ENCODE measurements at regions not wholly inside any gene's neighbourhood (a gene's known extent, or its start where the extent isn't known, plus 50 kb on each side); places are given as distances from the start of the nearest gene placed in this dataset.

- no peaks in the 10 kb centered on the region for H3K36me3 ChIP-seq
- H3K4me1 ChIP-seq: no peaks in the 10 kb centered on the region
- peaks cover 0 to 7% (median 0%) of the 10 kb centered on the region in 3 donors for H3K9me3 ChIP-seq
- no peak overlapping the region for H3K4me3 ChIP-seq
- no peaks in the 10 kb centered on the region for H3K27me3 ChIP-seq
- no peak for DNase-seq
- no peak overlapping the region for H3K27ac ChIP-seq
- TF ChIP-seq CTCF (IDR thresholded peaks at IDR 0.05): no peak
- no peak for TF ChIP-seq POLR2A (IDR thresholded peaks at IDR 0.05)
- intact Hi-C loops (cut with DNase I): no loop called here
- 86 to 96% methylated on average over 1 of the region's 1 CpG for WGBS, 2 donors
These were observed 615.4 kb upstream of the PKDCC start for GRCh38 chr2:41432459-41432858.

GRCh38 chr2:41434991-41435390 lies 612.8 kb upstream of the PKDCC start:
- no peak for DNase-seq
- no peak for TF ChIP-seq CTCF (IDR thresholded peaks at IDR 0.05)
- no peak for TF ChIP-seq POLR2A (IDR thresholded peaks at IDR 0.05)
- intact Hi-C loops (cut with DNase I): no loop called here
- no peaks in the 10 kb centered on the region for H3K27me3 ChIP-seq
- H3K4me3 ChIP-seq: no peak overlapping the region
- 69 to 70% methylated on average over 3 of the region's 3 CpGs for WGBS, 2 donors
- no peak overlapping the region for H3K27ac ChIP-seq
- H3K4me1 ChIP-seq: no peaks in the 10 kb centered on the region
- peaks cover 0 to 7% (median 0%) of the 10 kb centered on the region in 3 donors for H3K9me3 ChIP-seq
- H3K36me3 ChIP-seq: no peaks in the 10 kb centered on the region

- Histone ChIP-seq H3K27ac (no peak overlapping the region), H3K36me3 (no peaks in the 10 kb centered on the region), H3K27me3 (no peaks in the 10 kb centered on the region), H3K4me1 (no peaks in the 10 kb centered on the region), H3K9me3 (peaks cover 0 to 4% (median 0%) of the 10 kb centered on the region in 3 donors), H3K4me3 (no peak overlapping the region)
- DNase-seq: no peak
- intact Hi-C loops (cut with DNase I): no loop called here
- TF ChIP-seq CTCF (IDR thresholded peaks at IDR 0.05) (no peak), POLR2A (IDR thresholded peaks at IDR 0.05) (no peak)
These were observed 605.9 kb upstream of the PKDCC start for GRCh38 chr2:41441958-41442357.

- Histone ChIP-seq H3K4me1 (no peaks in the 10 kb centered on the region), H3K9me3 (no peaks in the 10 kb centered on the region), H3K27me3 (no peaks in the 10 kb centered on the region), H3K4me3 (no peak overlapping the region), H3K36me3 (no peaks in the 10 kb centered on the region), H3K27ac (no peak overlapping the region)
- 67% methylated on average over 4 of the region's 4 CpGs for WGBS, 2 donors
- intact Hi-C loops (cut with DNase I): no loop called here
- no peak for DNase-seq
- TF ChIP-seq POLR2A (IDR thresholded peaks at IDR 0.05): no peak
- no peak for TF ChIP-seq CTCF (IDR thresholded peaks at IDR 0.05)
These were observed 602.0 kb upstream of the PKDCC start for GRCh38 chr2:41445865-41446264.

- Histone ChIP-seq H3K27me3 (no peaks in the 10 kb centered on the region), H3K4me3 (no peak overlapping the region), H3K9me3 (no peaks in the 10 kb centered on the region), H3K36me3 (no peaks in the 10 kb centered on the region), H3K27ac (no peak overlapping the region), H3K4me1 (no peaks in the 10 kb centered on the region)
- no peak for TF ChIP-seq POLR2A (IDR thresholded peaks at IDR 0.05)
- TF ChIP-seq CTCF (IDR thresholded peaks at IDR 0.05): no peak
- intact Hi-C loops (cut with DNase I): no loop called here
- WGBS, 2 donors: 43 to 57% methylated on average over 1 of the region's 1 CpG
- DNase-seq: no peak
These were observed 601.6 kb upstream of the PKDCC start for GRCh38 chr2:41446266-41446665.

All from esophagus squamous epithelium (tissue), 5 donors.